Naive thymus-derived CD8-positive, alpha-beta T cell (primary cell): ENCODE measurements at regions not wholly inside any gene's neighbourhood (a gene's known extent, or its start where the extent isn't known, plus 50 kb on each side); places are given as distances from the start of the nearest gene placed in this dataset.

Experiments used
- ATAC-seq, 2 donors: fragments of 150-1000 bp; cut with Tn5 transposase in 1 of 2; sonication (Bioruptor Pico), chemical (Tn5 transposase) in 1 of 2; 1 replicate in 1 of 2; 2 replicates in 1 of 2; pipeline ENCODE4 v1.10.0; 2021; ENCODE audit warnings: mild to moderate bottlenecking in 2 of 2, moderate library complexity in 2 of 2
- POLR2A ChIA-PET: fragments of 350-600 bp; sonication (Branson Sonifier 250); formaldehyde crosslinking; loops from one replicate; lab custom pipeline; 2021; ENCODE audit warnings: antibody characterized with exemption; lab: Charles Lee
- DNase-seq, 10 donors: peaks; one replicate each; pipeline versions ENCODE4 v3.0.0 to v3.0.0-alpha.2; 2020 to 2022
- H3K27ac Mint-ChIP-seq, 10 donors: one replicate each; pipeline ENCODE4 v1.8.0; 2020 to 2022; ENCODE audit warnings: mild to moderate bottlenecking in 10 of 10, mixed read lengths in 10 of 10, moderate library complexity in 4 of 10, inconsistent platforms in 1 of 10
- H3K27me3 Mint-ChIP-seq, 5 donors: one replicate each; pipeline ENCODE4 v1.8.0; 2021 to 2022; ENCODE audit warnings: mixed read lengths in 5 of 5
- H3K36me3 Mint-ChIP-seq, 3 donors: one replicate each; pipeline ENCODE4 v1.8.0; 2020 to 2022; ENCODE audit warnings: mixed read lengths in 3 of 3, mild to moderate bottlenecking in 2 of 3, inconsistent platforms in 1 of 3
- H3K4me1 Mint-ChIP-seq, 4 donors: one replicate each; pipeline ENCODE4 v1.8.0; 2021 to 2022; ENCODE audit warnings: mixed read lengths in 4 of 4
- H3K4me3 Mint-ChIP-seq, 10 donors: one replicate each; pipeline ENCODE4 v1.8.0; 2020 to 2022; ENCODE audit warnings: mild to moderate bottlenecking in 10 of 10, mixed read lengths in 10 of 10, moderate library complexity in 6 of 10, inconsistent platforms in 1 of 10
- H3K9me3 Mint-ChIP-seq, 9 donors: one replicate each; pipeline ENCODE4 v1.8.0; 2020 to 2022; ENCODE audit warnings: mixed read lengths in 9 of 9, mild to moderate bottlenecking in 3 of 9, inconsistent platforms in 1 of 9, moderate library complexity in 1 of 9

DNA sequence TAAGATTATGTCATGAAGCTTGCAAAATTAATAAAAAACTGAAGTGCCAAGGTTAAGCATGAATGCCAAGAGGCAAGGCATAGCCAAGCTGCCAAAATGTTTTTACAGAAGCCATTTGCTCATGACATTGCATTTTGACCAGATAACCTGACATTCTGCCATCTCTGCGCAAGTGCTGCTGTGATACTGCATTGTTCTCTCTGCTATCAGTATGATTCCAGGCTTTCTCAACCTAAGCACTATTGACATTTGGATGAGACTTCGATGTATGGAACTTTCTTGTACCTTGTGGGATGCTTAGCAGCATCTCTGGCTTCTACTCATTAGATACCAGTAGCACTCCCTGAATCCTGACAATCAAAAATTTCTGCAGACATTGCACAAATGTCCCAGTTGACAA, 139.2 kb downstream of the RASSF9 start:
- H3K27ac Mint-ChIP-seq, result no peak overlapping the region
- no peak overlapping the region for H3K4me3 Mint-ChIP-seq
- H3K27me3 Mint-ChIP-seq, result peaks cover 0 to 9% (median 0%) of the 10 kb centered on the region in 5 donors
- no peaks in the 10 kb centered on the region for H3K36me3 Mint-ChIP-seq
- peaks cover 0 to 11% (median 0%) of the 10 kb centered on the region in 9 donors for H3K9me3 Mint-ChIP-seq
- ATAC-seq, result no peak
- no peak for DNase-seq
- H3K4me1 Mint-ChIP-seq, result no peaks in the 10 kb centered on the region
- POLR2A ChIA-PET, result no interaction called here

DNA sequence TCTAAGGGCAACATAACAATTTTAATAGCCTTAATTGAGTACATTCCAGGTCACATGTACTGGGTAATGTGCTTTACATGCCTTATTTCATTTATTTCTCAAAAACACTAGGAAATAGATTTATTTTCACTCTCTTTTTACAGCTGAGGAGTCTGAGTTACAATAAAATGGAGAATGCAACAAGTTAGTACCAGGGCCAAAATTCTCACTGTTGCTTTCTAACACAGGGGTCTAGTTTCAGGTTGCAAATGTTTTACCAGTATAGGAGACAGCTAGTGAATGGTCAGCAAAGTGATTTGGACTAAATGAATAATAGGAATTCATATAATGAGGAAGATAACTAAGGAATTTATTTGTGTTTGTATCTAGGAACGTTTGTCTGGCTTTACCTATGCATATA, 137.3 kb downstream of the RASSF9 start:
- ATAC-seq (no peak), DNase-seq (no peak)
- H3K9me3 Mint-ChIP-seq, result peaks cover 0 to 11% (median 0%) of the 10 kb centered on the region in 9 donors
- no peak overlapping the region for H3K4me3 Mint-ChIP-seq
- H3K27ac Mint-ChIP-seq, result no peak overlapping the region
- H3K4me1 Mint-ChIP-seq, result no peaks in the 10 kb centered on the region
- POLR2A ChIA-PET, result no interaction called here
- no peaks in the 10 kb centered on the region for H3K36me3 Mint-ChIP-seq
- H3K27me3 Mint-ChIP-seq, result peaks cover 0 to 9% (median 0%) of the 10 kb centered on the region in 5 donors

DNA sequence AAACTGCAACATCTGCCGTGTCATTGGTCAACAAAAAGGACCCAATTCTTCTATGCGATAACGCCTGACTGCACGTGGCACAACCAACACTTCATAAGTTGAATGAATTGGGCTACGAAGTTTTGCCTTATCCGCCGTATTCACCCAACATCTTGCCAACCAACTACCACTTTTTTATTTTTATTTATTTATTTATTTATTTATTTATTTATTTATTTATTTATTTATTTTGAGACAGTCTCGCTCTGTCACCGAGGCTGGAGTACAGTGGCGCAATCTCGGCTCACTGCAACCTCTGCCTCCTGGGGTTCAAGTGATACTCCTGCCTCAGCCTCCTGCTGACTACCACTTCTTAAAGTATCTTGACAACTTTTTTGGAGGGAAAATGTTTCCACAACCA, 127.4 kb downstream of the RASSF9 start:
- no peaks in the 10 kb centered on the region for H3K27me3 Mint-ChIP-seq
- H3K36me3 Mint-ChIP-seq, result no peaks in the 10 kb centered on the region
- no peaks in the 10 kb centered on the region for H3K4me1 Mint-ChIP-seq
- DNase-seq (no peak), ATAC-seq (no peak)
- H3K4me3 Mint-ChIP-seq, result no peak overlapping the region
- POLR2A ChIA-PET, result no interaction called here
- no peak overlapping the region for H3K27ac Mint-ChIP-seq
- peaks cover 0 to 7% (median 0%) of the 10 kb centered on the region in 9 donors for H3K9me3 Mint-ChIP-seq

DNA sequence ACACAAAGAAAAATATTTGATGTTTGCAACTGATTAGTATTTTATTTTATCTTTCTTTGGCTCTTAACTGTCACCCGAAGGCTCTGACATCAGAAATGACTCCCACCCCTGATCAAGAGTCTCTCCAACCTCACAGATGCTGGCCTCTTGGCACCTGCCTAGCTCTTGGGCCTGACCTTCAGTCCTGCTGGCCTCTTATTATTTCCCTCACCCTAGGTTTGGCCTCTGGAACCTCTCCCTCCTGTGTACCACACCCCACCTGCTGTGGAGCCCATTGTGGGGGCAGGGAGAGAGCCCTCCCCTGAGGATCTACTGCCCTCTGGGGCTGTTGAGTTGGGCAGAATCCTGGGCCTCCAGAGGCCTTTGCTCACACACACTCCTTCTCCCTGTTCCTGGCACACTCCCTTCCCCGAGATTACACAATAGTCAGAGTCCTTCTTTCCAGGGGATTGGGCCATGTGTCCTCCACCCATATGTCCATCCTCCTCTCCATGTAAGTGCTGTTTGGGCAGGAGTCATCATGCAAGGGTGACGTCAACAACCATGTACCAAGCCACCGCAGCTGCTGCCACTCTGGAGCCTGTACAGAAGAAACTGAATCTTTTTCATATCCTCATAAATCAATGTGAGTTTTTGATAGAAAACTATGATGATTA, 124.3 kb downstream of the RASSF9 start:
- Mint-ChIP-seq H3K27ac (no peak overlapping the region), H3K9me3 (peaks cover 0 to 10% (median 0%) of the 10 kb centered on the region in 9 donors), H3K4me3 (no peak overlapping the region), H3K27me3 (no peaks in the 10 kb centered on the region), H3K36me3 (no peaks in the 10 kb centered on the region), H3K4me1 (no peaks in the 10 kb centered on the region)
- DNase-seq (no peak), ATAC-seq (no peak)
- POLR2A ChIA-PET, result no interaction called here

DNA sequence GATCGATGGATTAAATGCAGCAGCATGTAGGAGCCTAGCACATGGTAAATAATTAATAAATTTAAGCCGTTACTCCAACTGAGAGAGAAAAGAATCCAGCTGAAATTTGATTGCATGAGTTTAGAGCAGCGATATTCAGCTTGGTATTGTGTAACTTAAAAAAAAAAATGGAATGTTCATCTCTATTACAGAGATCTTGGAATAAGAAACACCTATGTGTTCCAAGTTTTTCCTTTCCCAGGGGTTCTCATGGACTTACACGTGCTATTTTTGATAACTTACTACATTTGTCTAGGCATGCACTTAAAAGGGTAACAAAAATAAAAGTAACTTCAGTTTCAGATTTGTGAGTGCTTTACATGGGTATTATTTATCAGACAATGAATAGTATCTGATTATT, 122.8 kb downstream of the RASSF9 start:
- DNase-seq (no peak), ATAC-seq (no peak)
- peaks cover 0 to 7% (median 0%) of the 10 kb centered on the region in 9 donors for H3K9me3 Mint-ChIP-seq
- H3K36me3 Mint-ChIP-seq, result no peaks in the 10 kb centered on the region
- H3K4me1 Mint-ChIP-seq, result no peaks in the 10 kb centered on the region
- H3K4me3 Mint-ChIP-seq, result no peak overlapping the region
- no peaks in the 10 kb centered on the region for H3K27me3 Mint-ChIP-seq
- POLR2A ChIA-PET, result no interaction called here
- no peak overlapping the region for H3K27ac Mint-ChIP-seq

DNA sequence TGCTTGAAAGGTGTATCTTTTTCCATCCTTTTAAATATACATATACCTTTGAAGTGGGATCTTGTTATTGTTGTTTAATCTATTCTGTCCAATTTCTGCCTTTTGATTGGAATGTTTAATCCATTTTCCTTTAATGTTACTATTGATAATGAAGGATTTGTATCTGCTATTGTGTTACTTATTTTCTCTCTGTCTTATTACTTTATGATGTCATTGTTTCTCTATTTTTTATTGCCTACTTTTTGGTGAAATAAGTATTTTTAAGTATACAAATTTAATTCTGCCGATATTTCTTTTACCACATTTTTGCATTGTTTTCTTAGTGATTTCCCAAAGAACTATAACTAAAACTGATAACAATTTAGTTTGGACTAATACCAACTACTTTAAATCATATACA, 121.8 kb downstream of the RASSF9 start:
- POLR2A ChIA-PET, result no interaction called here

DNA sequence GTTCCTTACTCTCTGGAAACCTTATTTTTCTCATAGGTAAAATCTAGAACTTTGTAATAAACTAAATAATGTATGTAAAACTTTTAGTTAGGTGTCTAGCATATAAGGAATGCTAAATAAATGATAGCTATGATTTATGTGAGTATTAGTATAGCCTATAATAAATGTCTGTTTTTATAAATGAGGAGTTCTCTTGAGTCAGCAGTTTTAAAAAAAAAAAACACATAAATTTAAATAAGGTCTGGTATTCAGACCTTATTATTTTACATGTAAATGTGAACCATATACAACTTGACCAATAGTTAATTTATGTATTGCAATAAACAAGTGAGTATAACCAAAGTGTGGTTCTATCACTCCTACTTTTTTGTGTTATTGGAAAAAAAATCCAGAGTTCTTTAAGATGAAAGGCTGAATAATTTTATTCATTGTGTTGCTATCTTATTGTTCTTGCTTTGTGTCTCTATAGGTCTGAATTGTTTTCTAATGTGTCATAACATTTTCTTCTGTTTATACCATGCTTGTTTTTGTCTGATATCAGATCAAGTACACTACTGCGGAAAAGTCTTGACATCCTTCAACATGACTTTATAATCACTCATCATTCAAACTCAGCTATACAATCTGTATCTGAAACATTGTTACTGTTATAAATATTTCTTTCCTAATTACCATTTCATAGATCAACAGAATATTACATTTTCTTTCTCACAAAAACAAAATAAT, 115.7 kb downstream of the RASSF9 start:
- Mint-ChIP-seq H3K4me1 (no peaks in the 10 kb centered on the region), H3K4me3 (no peak overlapping the region), H3K27ac (no peak overlapping the region), H3K9me3 (peaks cover 0 to 11% (median 4%) of the 10 kb centered on the region in 9 donors), H3K36me3 (no peaks in the 10 kb centered on the region), H3K27me3 (no peaks in the 10 kb centered on the region)
- ATAC-seq (no peak), DNase-seq (no peak)
- POLR2A ChIA-PET, result no interaction called here

More for the DNA sequence above, 121.8 kb downstream of the RASSF9 start:
- Mint-ChIP-seq H3K27ac (no peak overlapping the region), H3K9me3 (peaks cover 0 to 11% (median 0%) of the 10 kb centered on the region in 9 donors), H3K4me3 (no peak overlapping the region), H3K36me3 (no peaks in the 10 kb centered on the region), H3K4me1 (no peaks in the 10 kb centered on the region), H3K27me3 (no peaks in the 10 kb centered on the region)
- DNase-seq (no peak), ATAC-seq (no peak)

DNA sequence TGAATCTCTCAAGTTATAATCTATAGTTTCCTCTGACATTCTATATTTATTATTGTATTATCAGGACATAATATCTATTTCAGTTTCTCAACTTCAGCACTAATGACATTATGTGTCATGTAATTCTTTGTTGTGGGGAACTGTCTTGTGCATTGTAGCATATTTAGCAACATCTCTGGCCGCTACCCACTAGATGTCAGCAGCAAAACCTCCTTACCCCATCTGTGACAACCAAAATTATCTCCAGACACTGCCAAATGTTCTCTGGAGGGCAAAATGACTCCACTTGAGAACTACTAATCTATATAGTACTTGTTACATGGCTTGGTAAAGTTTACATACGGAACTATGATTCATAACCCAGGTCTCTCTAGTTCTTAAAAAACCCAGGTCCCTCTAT, 110.2 kb downstream of the RASSF9 start:
- Mint-ChIP-seq H3K27me3 (no peaks in the 10 kb centered on the region), H3K27ac (no peak overlapping the region), H3K36me3 (no peaks in the 10 kb centered on the region), H3K4me3 (no peak overlapping the region), H3K9me3 (peaks cover 0 to 11% (median 3%) of the 10 kb centered on the region in 9 donors), H3K4me1 (no peaks in the 10 kb centered on the region)
- ATAC-seq, result no peak
- POLR2A ChIA-PET, result no interaction called here
- DNase-seq, result no peak

DNA sequence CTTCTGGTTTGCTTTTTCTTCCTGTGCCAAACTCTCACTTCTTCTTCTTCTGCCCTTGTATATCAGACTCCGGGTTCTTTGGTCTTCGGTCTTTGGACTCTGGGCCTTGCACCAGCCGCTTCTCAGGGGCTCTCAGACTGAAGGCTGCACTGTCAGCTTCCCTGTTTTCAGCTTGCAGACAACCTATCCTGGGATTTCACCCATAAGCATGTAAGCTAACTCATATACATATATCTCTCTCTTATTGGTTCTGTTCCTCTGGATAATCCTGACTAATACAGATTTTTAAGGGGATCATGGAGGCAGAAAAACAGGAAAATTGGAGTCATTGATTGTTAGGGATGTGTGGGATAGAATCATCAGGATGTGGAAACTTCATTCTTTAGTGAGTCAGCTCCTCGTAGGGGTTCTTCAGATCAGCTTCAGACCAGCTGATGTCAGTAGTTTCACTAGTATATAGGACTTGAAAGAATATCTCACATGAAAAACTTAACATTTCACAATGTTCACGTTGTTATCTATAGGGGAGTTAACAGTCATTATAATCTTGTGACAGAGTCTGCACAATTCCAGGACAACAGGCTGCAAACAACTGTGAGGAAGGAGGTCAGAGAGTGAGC, 102.9 kb downstream of the RASSF9 start:
- Mint-ChIP-seq H3K4me3 (no peak overlapping the region), H3K9me3 (peaks cover 0 to 14% (median 0%) of the 10 kb centered on the region in 9 donors), H3K27me3 (no peaks in the 10 kb centered on the region), H3K4me1 (no peaks in the 10 kb centered on the region), H3K27ac (no peak overlapping the region), H3K36me3 (no peaks in the 10 kb centered on the region)
- DNase-seq, result no peak
- POLR2A ChIA-PET, result no interaction called here
- ATAC-seq, result no peak

DNA sequence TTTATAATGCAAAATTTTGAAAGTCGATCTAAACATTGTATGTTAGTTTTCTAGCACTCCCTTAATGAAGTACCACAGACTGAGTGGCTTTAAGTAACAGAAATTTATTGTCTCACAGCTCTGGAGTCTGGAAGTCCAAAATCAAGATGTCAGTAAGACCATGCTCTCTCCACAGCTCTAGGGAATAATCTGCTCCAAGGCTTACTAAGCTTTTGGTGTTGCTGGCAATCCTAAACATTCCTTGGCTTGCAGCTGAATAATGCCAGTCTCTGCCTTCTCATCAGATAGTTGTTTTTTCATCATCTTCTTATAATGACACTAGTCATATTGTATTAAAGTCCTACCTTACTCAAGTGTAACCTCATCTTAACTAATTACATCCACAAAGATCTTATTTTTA, 102.2 kb downstream of the RASSF9 start:
- peaks cover 0 to 14% (median 0%) of the 10 kb centered on the region in 9 donors for H3K9me3 Mint-ChIP-seq
- DNase-seq, result no peak
- H3K36me3 Mint-ChIP-seq, result no peaks in the 10 kb centered on the region
- no peak for ATAC-seq
- H3K27me3 Mint-ChIP-seq, result no peaks in the 10 kb centered on the region
- H3K4me1 Mint-ChIP-seq, result no peaks in the 10 kb centered on the region
- H3K27ac Mint-ChIP-seq, result no peak overlapping the region
- no peak overlapping the region for H3K4me3 Mint-ChIP-seq
- POLR2A ChIA-PET, result no interaction called here

DNA sequence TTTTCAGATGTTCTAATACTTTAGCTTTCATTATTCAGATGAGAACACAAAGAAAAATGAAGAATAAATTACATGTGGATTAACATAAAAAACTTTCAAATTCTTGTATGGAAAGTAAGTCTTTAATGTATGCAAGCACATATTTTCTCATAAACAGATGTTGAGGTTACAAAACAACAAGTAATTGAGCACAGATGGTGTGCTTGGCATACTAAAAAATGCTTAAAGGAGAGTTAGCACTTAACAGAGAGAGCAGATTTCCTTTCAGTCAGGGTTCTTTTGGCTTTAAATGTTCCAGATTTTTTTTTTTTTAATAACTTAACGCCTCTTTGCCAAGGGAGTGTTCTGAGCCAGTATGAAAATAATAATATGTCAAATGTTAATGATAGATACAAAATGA, 96.0 kb downstream of the RASSF9 start:
- ATAC-seq (no peak), DNase-seq (no peak)
- H3K27ac Mint-ChIP-seq, result no peak overlapping the region
- H3K36me3 Mint-ChIP-seq, result no peaks in the 10 kb centered on the region
- no peaks in the 10 kb centered on the region for H3K4me1 Mint-ChIP-seq
- peaks cover 0 to 26% (median 2%) of the 10 kb centered on the region in 9 donors for H3K9me3 Mint-ChIP-seq
- no peaks in the 10 kb centered on the region for H3K27me3 Mint-ChIP-seq
- POLR2A ChIA-PET, result no interaction called here
- no peak overlapping the region for H3K4me3 Mint-ChIP-seq

DNA sequence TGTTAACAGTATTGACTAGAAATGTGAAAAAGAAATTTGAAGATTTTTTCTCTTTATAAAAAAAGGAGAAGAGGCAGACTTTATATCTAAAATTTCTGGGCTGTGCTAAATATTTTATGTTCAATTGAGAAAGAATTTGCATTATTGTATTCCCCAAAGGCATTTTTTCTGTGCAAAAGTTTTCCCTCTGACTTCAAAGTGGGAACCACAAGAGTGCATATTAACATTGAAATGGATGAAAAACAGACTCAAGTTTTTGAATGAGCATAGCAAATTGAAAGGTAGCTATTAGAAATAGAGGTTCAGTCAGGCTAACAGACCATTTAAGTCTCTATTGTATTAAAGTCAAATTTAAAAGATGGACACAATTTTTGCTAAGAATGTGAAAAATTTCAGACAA, 95.2 kb downstream of the RASSF9 start:
- no peak for DNase-seq
- peaks cover 0 to 26% (median 2%) of the 10 kb centered on the region in 9 donors for H3K9me3 Mint-ChIP-seq
- no peaks in the 10 kb centered on the region for H3K27me3 Mint-ChIP-seq
- no peaks in the 10 kb centered on the region for H3K4me1 Mint-ChIP-seq
- POLR2A ChIA-PET, result no interaction called here
- no peak overlapping the region for H3K27ac Mint-ChIP-seq
- H3K36me3 Mint-ChIP-seq, result no peaks in the 10 kb centered on the region
- H3K4me3 Mint-ChIP-seq, result no peak overlapping the region
- no peak for ATAC-seq

DNA sequence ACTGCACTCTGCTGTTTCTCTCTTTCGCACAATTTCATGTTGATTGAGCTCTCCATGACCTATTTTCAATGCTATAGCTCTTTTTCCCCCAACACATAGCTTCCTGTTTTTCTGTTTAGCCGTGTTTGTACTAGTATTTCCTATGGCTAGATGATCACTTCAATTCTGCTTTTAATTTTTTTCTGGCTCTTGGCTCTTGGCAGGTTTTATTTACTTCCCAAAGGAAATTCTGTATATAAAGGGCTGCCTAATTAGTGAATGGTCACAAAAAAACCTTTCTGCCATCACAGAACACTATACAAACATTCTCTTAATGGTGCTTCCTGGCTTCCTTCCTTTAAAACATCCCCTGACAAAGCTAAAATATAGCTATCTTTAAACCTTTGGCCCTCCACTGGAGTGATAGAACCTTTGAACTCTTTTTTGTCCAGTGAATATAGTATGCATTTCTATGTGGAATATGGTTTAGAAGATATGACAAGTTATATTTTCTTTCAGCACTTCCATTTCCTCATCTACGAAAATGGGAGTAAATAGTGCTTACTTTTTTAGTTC, 88.2 kb downstream of the RASSF9 start:
- no peak for ATAC-seq
- H3K4me3 Mint-ChIP-seq, result no peak overlapping the region
- no peaks in the 10 kb centered on the region for H3K4me1 Mint-ChIP-seq
- H3K36me3 Mint-ChIP-seq, result no peaks in the 10 kb centered on the region
- H3K9me3 Mint-ChIP-seq, result peaks cover 0 to 10% (median 2%) of the 10 kb centered on the region in 9 donors
- no peaks in the 10 kb centered on the region for H3K27me3 Mint-ChIP-seq
- POLR2A ChIA-PET, result no interaction called here
- no peak for DNase-seq
- H3K27ac Mint-ChIP-seq, result no peak overlapping the region
